HG02852 (cell line): ENCODE measurements at regions not wholly inside any gene's neighbourhood (a gene's known extent, or its start where the extent isn't known, plus 50 kb on each side); places are given as distances from the start of the nearest gene placed in this dataset.

Experiments used
- ATAC-seq: cut with Tn5 transposase; IDR thresholded peaks from one replicate; pipeline ENCODE4 v1.9.1; 2021; ENCODE audit warnings: mild to moderate bottlenecking, moderate library complexity; ENCODE audit not compliant: unreplicated experiment

- ATAC-seq: no peak
These were observed 1841.3 kb upstream of the CELF4 start for GRCh38 chr18:39406941-39407340.

- no peak for ATAC-seq
These were observed 1837.5 kb upstream of the CELF4 start for GRCh38 chr18:39403121-39403520.

DNA sequence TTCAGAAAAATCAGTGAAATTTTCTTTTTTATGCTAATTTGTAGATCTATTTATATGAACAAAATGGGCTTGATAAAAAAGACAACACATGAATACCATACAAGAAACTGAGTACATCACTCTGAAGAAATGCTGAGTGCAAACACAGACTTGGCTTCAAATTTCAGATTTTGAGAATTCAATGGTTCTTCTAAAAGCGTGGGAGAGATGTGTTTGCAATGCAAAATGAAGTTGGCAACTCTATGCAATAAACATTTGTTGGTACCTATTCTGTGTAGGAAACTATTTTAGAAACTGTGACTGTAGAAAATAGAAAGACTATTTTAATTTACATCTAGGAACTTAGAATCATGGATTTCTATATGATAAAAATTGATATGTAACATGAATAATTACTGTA is 1834.1 kb upstream of the CELF4 start:
- no peak for ATAC-seq

- ATAC-seq: no peak
These were observed 1830.6 kb upstream of the CELF4 start for GRCh38 chr18:39396168-39396567.

DNA sequence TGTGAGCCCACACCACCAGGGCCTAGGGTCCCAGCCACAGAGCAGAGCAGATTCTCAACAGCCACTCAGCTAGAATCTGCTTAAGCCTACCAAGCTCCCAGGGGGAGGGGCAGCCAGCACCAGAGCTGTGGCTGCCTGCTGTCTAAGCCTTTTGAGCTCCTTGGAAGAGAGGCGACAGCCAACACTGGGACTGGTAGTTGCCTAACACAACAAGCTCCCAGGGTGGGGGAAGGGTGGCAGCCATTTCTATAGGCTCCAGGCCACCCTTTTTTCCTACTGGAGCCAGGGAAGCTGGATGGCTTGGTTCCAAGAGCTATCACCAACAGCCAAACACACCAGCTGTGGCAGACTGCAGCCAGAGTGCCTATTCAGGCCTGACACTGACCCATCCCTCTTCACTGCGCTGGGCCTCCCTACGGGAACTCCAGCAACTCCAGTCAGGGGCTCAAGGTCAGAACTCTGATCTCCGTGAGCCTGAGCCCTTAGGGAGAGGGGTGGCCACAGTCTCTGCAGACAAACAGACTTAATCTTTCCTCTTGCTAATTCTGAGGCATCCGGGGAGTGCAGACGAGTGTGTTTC is 1824.3 kb upstream of the CELF4 start:
- ATAC-seq: no peak

DNA sequence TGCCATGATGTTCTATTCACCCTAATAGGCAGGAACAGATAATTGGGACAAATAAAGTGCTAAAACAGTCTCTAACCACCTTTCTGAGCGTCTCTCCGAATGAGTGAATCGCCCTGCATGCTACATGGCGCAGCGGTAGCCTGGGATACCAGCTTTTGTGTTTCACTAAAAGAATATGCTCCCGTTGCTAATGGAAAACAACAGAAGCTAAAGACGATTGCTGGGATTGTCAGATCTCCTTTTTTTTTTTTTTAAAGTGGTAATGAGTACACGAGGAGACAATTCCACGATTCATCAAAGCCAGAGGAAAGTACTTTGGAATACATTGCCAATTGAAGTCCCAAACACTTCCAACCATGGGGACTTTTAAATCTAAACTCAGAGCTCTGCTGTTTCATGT is 1815.3 kb upstream of the CELF4 start:
- no peak for ATAC-seq

DNA sequence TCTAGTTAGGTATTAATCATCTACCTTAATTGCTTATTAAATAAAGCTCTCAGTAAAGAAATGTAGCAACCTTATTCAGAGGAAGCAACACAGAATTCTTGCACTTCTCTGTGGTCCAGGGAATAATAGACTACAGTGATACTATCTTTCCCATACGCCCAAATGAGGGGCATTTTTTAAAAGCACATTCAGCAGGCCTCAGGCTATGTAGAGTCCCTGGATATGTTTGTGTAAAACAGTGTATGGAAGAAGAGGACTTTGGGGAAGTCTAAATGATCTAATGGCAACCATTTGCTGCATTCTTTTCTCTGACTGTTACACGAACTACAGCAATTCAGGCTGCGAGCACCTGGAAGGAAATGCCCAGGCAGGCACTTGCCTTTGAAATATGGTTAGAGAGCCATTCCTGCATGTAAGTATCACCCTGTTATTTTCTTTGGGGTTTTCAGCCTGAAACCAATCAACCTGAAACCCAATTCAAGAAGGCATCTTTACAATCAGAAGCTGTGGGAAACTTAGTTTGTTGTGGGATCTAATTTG is 1814.7 kb upstream of the CELF4 start:
- ATAC-seq: no peak

DNA sequence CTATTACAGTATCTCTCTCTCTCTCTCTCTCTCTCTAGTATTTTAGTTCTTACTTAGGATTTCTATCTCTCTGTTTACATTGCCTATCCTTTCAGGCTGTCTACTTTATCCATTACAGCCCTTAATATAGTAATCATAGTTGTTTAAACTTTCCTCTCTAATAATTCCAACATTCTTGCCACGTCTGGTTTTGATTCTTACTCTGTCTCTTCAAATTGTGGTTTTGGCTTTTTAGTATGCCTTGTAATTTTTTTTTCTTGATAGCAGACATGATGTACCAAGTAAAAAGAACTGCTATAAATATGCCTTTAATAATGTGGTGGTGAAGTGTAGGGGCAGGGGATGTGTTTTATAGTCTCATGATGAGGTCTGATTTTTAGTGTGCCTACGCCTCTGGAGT is 1809.5 kb upstream of the CELF4 start:
- no peak for ATAC-seq

- no peak for ATAC-seq
These were observed 1806.4 kb upstream of the CELF4 start for GRCh38 chr18:39371996-39372395.

DNA sequence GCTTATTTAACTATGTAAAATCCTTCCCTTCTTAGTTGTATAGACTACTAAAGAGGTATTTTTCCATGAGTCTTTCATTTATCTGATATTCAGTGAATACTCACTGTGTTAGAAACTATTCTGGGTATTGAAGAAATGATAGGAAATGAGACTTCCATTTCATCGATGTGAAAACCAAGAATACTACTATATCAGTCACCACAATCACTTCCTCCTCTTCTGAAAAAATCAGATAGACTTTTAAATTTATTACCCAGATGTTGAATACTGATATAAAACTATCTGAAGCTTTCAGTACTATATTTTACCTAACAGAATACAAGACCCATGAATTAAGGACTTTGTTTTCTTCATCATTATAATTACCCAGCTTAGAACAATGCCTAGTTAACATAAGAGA is 1801.1 kb upstream of the CELF4 start:
- no peak for ATAC-seq

- no peak for ATAC-seq
These were observed 1800.4 kb upstream of the CELF4 start for GRCh38 chr18:39365836-39366485.

DNA sequence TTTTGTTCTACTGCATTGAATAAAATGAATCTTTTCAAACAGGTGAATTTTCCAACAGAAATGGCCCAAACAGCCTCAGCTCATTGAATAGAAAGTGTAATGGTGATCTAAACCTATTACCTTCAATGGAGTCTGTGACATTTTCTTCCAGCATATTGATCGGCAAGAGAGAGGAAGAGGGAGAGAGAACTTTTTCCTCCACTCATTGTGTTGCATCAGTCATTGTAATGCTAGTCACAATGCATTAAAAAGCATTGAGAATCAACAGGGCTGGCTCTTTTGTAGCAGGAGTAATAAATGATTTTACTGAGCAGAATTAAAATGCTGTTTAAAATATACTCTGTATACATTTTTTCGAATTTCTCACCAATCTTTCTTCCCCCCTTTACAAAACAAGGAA is 1794.5 kb upstream of the CELF4 start:
- ATAC-seq: no peak

- ATAC-seq: no peak
These were observed 1794.0 kb upstream of the CELF4 start for GRCh38 chr18:39359636-39360035.

GRCh38 chr18:39350945-39351344 is 1785.3 kb upstream of the CELF4 start:
- ATAC-seq: no peak

GRCh38 chr18:39349801-39350200 is 1784.2 kb upstream of the CELF4 start:
- ATAC-seq: no peak

- ATAC-seq: no peak
These were observed 1783.2 kb upstream of the CELF4 start for GRCh38 chr18:39348757-39349156.

- ATAC-seq: no peak
These were observed 1782.1 kb upstream of the CELF4 start for GRCh38 chr18:39347701-39348100.

GRCh38 chr18:39346916-39347315 is 1781.3 kb upstream of the CELF4 start:
- ATAC-seq: no peak

GRCh38 chr18:39345321-39345720 is 1779.7 kb upstream of the CELF4 start:
- ATAC-seq: no peak

- ATAC-seq: no peak
These were observed 1778.9 kb upstream of the CELF4 start for GRCh38 chr18:39344487-39344886.

- no peak for ATAC-seq
These were observed 1775.5 kb upstream of the CELF4 start for GRCh38 chr18:39341129-39341528.

DNA sequence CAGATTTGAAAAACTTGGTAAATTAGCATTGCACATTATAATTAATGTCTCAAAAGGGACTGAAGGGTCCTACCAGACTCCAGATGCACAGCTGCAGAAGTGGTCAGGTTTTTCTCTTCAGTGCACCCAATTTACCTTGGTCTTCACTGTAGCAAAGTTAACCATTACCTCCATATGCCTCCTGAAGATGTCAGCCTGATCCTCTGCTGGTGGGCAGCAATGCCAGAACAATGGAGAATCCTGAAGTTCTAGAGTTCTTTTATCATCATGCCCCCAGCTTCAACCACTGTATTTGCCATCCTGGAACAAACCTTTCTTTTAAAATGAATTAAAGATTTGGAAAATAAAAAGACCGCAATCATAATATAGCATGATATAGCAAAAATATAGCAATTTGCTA is 1774.8 kb upstream of the CELF4 start:
- no peak for ATAC-seq
